C4-2B (cell line): ENCODE measurements at regions not wholly inside any gene's neighbourhood (a gene's known extent, or its start where the extent isn't known, plus 50 kb on each side); places are given as distances from the start of the nearest gene placed in this dataset.

Experiments used
- ZFX ChIP-seq: fragments of 450-650 bp; IDR thresholded peaks from 2 replicates; pipeline ENCODE4 v1.6.1; 2017
- TF ChIP-seq, protein P1 (sequence below): fragments of 450-650 bp; conservative IDR thresholded peaks from 2 replicates; pipeline ENCODE4 v1.5.1; 2017; ENCODE audit warnings: mild to moderate bottlenecking

DNA sequence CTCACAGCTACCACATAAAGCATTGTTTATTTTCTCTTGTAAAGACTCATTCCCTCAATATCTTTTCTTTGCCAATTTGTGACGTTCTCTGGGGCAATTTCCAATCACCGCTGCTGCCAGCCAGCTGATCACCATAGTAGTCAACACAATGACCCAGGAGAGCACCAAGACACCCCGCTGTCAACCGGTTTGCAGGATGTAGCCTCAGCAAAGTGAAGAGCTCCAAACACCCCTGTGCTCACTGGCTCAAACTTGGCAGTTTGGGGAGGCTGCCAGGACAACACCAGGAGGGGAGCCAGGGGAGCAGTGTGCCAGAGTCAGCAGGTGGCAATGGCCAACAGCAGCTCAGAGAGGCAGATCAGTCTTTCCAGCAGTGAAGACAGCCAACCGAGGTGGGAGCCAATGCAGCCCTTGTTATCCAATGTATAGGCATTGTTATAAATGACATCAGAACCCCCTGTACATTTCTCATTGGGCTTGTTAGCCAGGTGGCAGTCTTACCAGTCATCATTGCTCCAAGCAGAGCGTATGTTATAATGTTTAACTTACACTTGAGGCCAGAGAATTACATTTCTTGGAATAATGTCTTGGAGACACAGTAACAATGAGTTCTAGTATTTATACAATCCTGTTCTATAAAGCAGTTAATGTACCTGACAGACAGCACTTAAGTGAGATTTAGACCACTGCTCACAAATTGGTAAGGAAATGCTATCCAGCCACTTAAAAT lies 274.9 kb upstream of the GK2 start:
- TF ChIP-seq, protein P1, sequence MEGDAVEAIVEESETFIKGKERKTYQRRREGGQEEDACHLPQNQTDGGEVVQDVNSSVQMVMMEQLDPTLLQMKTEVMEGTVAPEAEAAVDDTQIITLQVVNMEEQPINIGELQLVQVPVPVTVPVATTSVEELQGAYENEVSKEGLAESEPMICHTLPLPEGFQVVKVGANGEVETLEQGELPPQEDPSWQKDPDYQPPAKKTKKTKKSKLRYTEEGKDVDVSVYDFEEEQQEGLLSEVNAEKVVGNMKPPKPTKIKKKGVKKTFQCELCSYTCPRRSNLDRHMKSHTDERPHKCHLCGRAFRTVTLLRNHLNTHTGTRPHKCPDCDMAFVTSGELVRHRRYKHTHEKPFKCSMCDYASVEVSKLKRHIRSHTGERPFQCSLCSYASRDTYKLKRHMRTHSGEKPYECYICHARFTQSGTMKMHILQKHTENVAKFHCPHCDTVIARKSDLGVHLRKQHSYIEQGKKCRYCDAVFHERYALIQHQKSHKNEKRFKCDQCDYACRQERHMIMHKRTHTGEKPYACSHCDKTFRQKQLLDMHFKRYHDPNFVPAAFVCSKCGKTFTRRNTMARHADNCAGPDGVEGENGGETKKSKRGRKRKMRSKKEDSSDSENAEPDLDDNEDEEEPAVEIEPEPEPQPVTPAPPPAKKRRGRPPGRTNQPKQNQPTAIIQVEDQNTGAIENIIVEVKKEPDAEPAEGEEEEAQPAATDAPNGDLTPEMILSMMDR: no peak
- TF ChIP-seq ZFX: no peak
